ENCODE measurements at regions not wholly inside any gene's neighbourhood (a gene's known extent, or its start where the extent isn't known, plus 50 kb on each side); places are given as distances from the start of the nearest gene placed in this dataset.

GRCh38 chr13:33931397-33932311 is 113.7 kb downstream of the RFC3 start:
- TF ChIP-seq RCOR1 (IDR thresholded peaks at IDR 0.05; ENCODE audit: insufficient replicate concordance, low read length) (no peak), POLR2A (IDR thresholded peaks at IDR 0.05; ENCODE audit: low read depth, low read length) (no peak), BHLHE40 (IDR thresholded peaks at IDR 0.05; ENCODE audit: low read depth, low read length) (no peak), CTCF (conservative IDR thresholded peaks at IDR 0.05; ENCODE audit: low read depth, low read length) (peak; percentile 59), MAZ (IDR thresholded peaks at IDR 0.05; ENCODE audit: borderline replicate concordance, low read depth, low read length) (no peak), RFX5 (IDR thresholded peaks at IDR 0.05; ENCODE audit: low read depth, low read length) (no peak), MAFK (IDR thresholded peaks at IDR 0.05; ENCODE audit: low read depth, low read length) (no peak), FOS (IDR thresholded peaks at IDR 0.05; ENCODE audit: low read depth, low read length) (no peak), RAD21 (IDR thresholded peaks at IDR 0.05; ENCODE audit: low read length) (peak; percentile 80), MXI1 (IDR thresholded peaks at IDR 0.05; ENCODE audit: borderline replicate concordance, low read depth, low read length) (no peak), SMC3 (IDR thresholded peaks at IDR 0.05; ENCODE audit: low read depth, low read length) (peak; percentile 69), CHD1 (IDR thresholded peaks at IDR 0.05; ENCODE audit: low read depth, low read length) (no peak)

Data from IMR-90 (cell line).